Thoracic aorta (tissue), 2 donors: ENCODE measurements at regions not wholly inside any gene's neighbourhood (a gene's known extent, or its start where the extent isn't known, plus 50 kb on each side); places are given as distances from the start of the nearest gene placed in this dataset.
A peak's percentile ranks its signal among the peaks of the same experiment; 100 is the strongest.

Experiments used
- ATAC-seq: fragments of 150-250 bp; one replicate; pipeline ENCODE4 v1.8.0; 2017; ENCODE audit warnings: low read depth; ENCODE audit not compliant: insufficient number of reproducible peaks, low FRiP score
- DNase-seq: peaks from one replicate; pipeline ENCODE4 v3.0.0-alpha.2; 2020; ENCODE audit warnings: low spot score
- H3K27ac ChIP-seq, 2 donors: fragments of 200-600 bp; sonication (generic); 1 replicate in 1 of 2; 2 replicates in 1 of 2; pipeline ENCODE4 v1.5.1; 2016; ENCODE audit warnings: mild to moderate bottlenecking in 2 of 2, moderate library complexity in 2 of 2
- H3K27me3 ChIP-seq: fragments of 200-600 bp; sonication (generic); replicated peaks from 2 replicates; pipeline ENCODE4 v1.6.0; 2016; ENCODE audit warnings: mild to moderate bottlenecking; ENCODE audit not compliant: insufficient read depth
- H3K36me3 ChIP-seq: fragments of 200-600 bp; sonication (generic); one replicate; pipeline ENCODE4 v1.5.1; 2016
- H3K4me1 ChIP-seq, 2 donors: fragments of 200-600 bp; sonication (generic); 1 replicate in 1 of 2; 2 replicates in 1 of 2; pipeline versions ENCODE4 v1.5.1 to v1.6.0; 2016; ENCODE audit warnings: low read depth in 2 of 2, mild to moderate bottlenecking in 1 of 2; ENCODE audit not compliant: control insufficient read depth in 1 of 2
- H3K4me3 ChIP-seq: fragments of 200-600 bp; sonication (generic); 2 replicates; pipeline ENCODE4 v1.5.1; 2016; ENCODE audit warnings: mild to moderate bottlenecking
- H3K9me3 ChIP-seq: fragments of 200-600 bp; sonication (generic); 2 replicates; pipeline ENCODE4 v1.5.1; 2016
- CTCF ChIP-seq: fragments of 200-600 bp; sonication (generic); IDR thresholded peaks from one replicate; pipeline ENCODE4 v1.5.1; 2019; ENCODE audit warnings: antibody characterized with exemption

GRCh38 chr3:177596816-177597271, 399.6 kb upstream of the TBL1XR1 start:
- Histone ChIP-seq H3K36me3 (no peaks in the 10 kb centered on the region), H3K9me3 (no peaks in the 10 kb centered on the region), H3K4me1 (peaks cover 31 to 71% of the 10 kb centered on the region in 2 donors), H3K27ac (peak overlapping the region; percentile 59 to 84), H3K27me3 (no peaks in the 10 kb centered on the region), H3K4me3 (no peak overlapping the region)
- DNase-seq (no peak), ATAC-seq (no peak)
- TF ChIP-seq CTCF = no peak

GRCh38 chr3:177597311-177598096, 400.2 kb upstream of the TBL1XR1 start:
- ATAC-seq = peak; percentile 55
- peak overlapping the region; percentile 59 to 84 for H3K27ac ChIP-seq
- H3K36me3 ChIP-seq = no peaks in the 10 kb centered on the region
- peak overlapping the region; percentile 54 for H3K4me3 ChIP-seq
- peaks cover 33 to 69% of the 10 kb centered on the region in 2 donors for H3K4me1 ChIP-seq
- H3K27me3 ChIP-seq = no peaks in the 10 kb centered on the region
- TF ChIP-seq CTCF = no peak
- H3K9me3 ChIP-seq = no peaks in the 10 kb centered on the region
- no peak for DNase-seq

GRCh38 chr3:177598097-177598833, 401.0 kb upstream of the TBL1XR1 start:
- Histone ChIP-seq H3K36me3 (no peaks in the 10 kb centered on the region), H3K27ac (peak overlapping the region; percentile 59 to 84), H3K4me3 (peak overlapping the region; percentile 54), H3K4me1 (peaks cover 34 to 69% of the 10 kb centered on the region in 2 donors), H3K27me3 (no peaks in the 10 kb centered on the region), H3K9me3 (no peaks in the 10 kb centered on the region)
- DNase-seq (no peak), ATAC-seq (no peak)
- TF ChIP-seq CTCF = no peak

- Histone ChIP-seq H3K9me3 (no peaks in the 10 kb centered on the region), H3K36me3 (no peaks in the 10 kb centered on the region), H3K27ac (no peak overlapping the region), H3K27me3 (no peaks in the 10 kb centered on the region), H3K4me1 (peaks cover 33 to 64% of the 10 kb centered on the region in 2 donors), H3K4me3 (no peak overlapping the region)
- DNase-seq (no peak), ATAC-seq (no peak)
- no peak for TF ChIP-seq CTCF
Measured at GRCh38 chr3:177599326-177599725, 402.0 kb upstream of the TBL1XR1 start.

GRCh38 chr3:177599837-177600236, 402.6 kb upstream of the TBL1XR1 start:
- Histone ChIP-seq H3K27ac (no peak overlapping the region), H3K9me3 (no peaks in the 10 kb centered on the region), H3K27me3 (no peaks in the 10 kb centered on the region), H3K36me3 (no peaks in the 10 kb centered on the region), H3K4me3 (no peak overlapping the region), H3K4me1 (peaks cover 33 to 59% of the 10 kb centered on the region in 2 donors)
- no peak for TF ChIP-seq CTCF
- no peak for DNase-seq
- no peak for ATAC-seq
